Body of pancreas (tissue), 4 donors: ENCODE measurements at regions not wholly inside any gene's neighbourhood (a gene's known extent, or its start where the extent isn't known, plus 50 kb on each side); places are given as distances from the start of the nearest gene placed in this dataset.

Experiments used
- ATAC-seq: fragments of 150-250 bp; one replicate; pipeline ENCODE4 v1.9.1; 2016
- DNase-seq, 4 donors: peaks; one replicate each; pipeline ENCODE4 v3.0.0-alpha.2; 2019
- H3K27ac ChIP-seq, 4 donors: fragments of 200-600 bp; sonication (generic); 1 replicate in 3 of 4; 2 replicates in 1 of 4; pipeline versions ENCODE4 v1.5.1 to v1.6.1; 2016 to 2019; ENCODE audit warnings: mild to moderate bottlenecking in 1 of 4, mixed read lengths in 1 of 4, moderate library complexity in 1 of 4
- H3K27me3 ChIP-seq, 2 donors: fragments of 200-600 bp; sonication (generic); one replicate each; pipeline ENCODE4 v1.6.0; 2016; ENCODE audit warnings: mild to moderate bottlenecking in 1 of 2
- H3K36me3 ChIP-seq, 2 donors: fragments of 200-600 bp; sonication (generic); replicated peaks in 1 of 2; 2 replicates each; pipeline ENCODE4 v1.5.1; 2016; ENCODE audit warnings: low read depth in 2 of 2; ENCODE audit not compliant: insufficient read depth in 1 of 2
- H3K4me1 ChIP-seq: fragments of 200-600 bp; sonication (generic); one replicate; pipeline ENCODE4 v1.6.0; 2016
- H3K4me3 ChIP-seq, 2 donors: fragments of 200-600 bp; sonication (generic); 1 replicate in 1 of 2; 2 replicates in 1 of 2; pipeline ENCODE4 v1.5.1; 2016 to 2019
- H3K9me3 ChIP-seq, 3 donors: fragments of 200-600 bp; sonication (generic); 1 replicate in 2 of 3; 2 replicates in 1 of 3; pipeline ENCODE4 v1.5.1; 2016
- POLR2A ChIP-seq, 3 donors: fragments of 450-650 bp; IDR thresholded peaks; one replicate each; pipeline ENCODE4 v1.6.1; 2016; ENCODE audit warnings: antibody characterized with exemption in 3 of 3, mild to moderate bottlenecking in 2 of 3
- WGBS, 2 donors: methylation state at CpG; one replicate each; pipeline ENCODE4 v1.1.5; 2017; 5-methylcytosine and 5-hydroxymethylcytosine counted together
- intact Hi-C: fragments of 100-400 bp; cut with DNase I; formaldehyde crosslinking; loops from one replicate; pipeline ENCODE4 v1.15.1; 2023
- TF ChIP-seq, protein P1 (sequence below), 7 experiments: fragments of 450-650 bp in 4 of 7; fragments of 200-600 bp in 3 of 7; sonication (generic) in 3 of 7; IDR thresholded peaks; one replicate each; pipeline ENCODE4 v1.5.1; 2016 to 2019; ENCODE audit warnings: antibody characterized with exemption in 7 of 7

GRCh38 chr2:136392897-136393505 is 275.1 kb upstream of the CXCR4 start:
- no peak for TF ChIP-seq POLR2A (IDR thresholded peaks at IDR 0.05)
- TF ChIP-seq, protein P1, sequence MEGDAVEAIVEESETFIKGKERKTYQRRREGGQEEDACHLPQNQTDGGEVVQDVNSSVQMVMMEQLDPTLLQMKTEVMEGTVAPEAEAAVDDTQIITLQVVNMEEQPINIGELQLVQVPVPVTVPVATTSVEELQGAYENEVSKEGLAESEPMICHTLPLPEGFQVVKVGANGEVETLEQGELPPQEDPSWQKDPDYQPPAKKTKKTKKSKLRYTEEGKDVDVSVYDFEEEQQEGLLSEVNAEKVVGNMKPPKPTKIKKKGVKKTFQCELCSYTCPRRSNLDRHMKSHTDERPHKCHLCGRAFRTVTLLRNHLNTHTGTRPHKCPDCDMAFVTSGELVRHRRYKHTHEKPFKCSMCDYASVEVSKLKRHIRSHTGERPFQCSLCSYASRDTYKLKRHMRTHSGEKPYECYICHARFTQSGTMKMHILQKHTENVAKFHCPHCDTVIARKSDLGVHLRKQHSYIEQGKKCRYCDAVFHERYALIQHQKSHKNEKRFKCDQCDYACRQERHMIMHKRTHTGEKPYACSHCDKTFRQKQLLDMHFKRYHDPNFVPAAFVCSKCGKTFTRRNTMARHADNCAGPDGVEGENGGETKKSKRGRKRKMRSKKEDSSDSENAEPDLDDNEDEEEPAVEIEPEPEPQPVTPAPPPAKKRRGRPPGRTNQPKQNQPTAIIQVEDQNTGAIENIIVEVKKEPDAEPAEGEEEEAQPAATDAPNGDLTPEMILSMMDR (IDR thresholded peaks at IDR 0.05) = no peak
- Histone ChIP-seq H3K27ac (no peak overlapping the region), H3K36me3 (no peaks in the 10 kb centered on the region), H3K27me3 (no peaks in the 10 kb centered on the region), H3K4me3 (no peak overlapping the region), H3K4me1 (no peaks in the 10 kb centered on the region), H3K9me3 (no peaks in the 10 kb centered on the region)
- DNase-seq (no peak), ATAC-seq (no peak)
- intact Hi-C loops = no loop called here
- WGBS, 2 donors = 74 to 78% methylated on average over 4 of the region's 4 CpGs

DNA sequence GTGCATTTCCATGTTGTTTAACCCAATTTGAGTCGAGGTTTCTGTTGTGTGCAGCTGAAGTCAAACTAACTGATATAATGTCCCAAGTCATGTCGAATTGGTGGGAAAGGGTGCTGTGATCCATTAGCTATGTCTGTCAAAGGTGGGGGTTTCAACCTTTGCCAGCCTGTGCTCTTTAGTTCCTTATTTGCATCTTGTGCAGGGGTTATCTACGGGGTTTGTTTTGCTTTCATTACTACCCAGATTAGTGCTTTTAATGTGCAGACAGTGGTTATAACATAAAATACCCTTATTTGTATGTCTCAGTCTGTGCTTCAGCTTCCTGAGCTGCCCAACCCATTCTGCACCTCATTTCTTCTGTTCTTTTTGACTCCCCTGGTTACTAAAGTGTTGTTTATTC is 271.9 kb upstream of the CXCR4 start:
- no peaks in the 10 kb centered on the region for H3K9me3 ChIP-seq
- intact Hi-C loops = loop anchor here (10.0 kb wide), 1 partner anchor 475 kb away; no protein-coding TSS in a partner anchor
- no peak for DNase-seq
- H3K27ac ChIP-seq = no peak overlapping the region
- 47 to 56% methylated on average over 3 of the region's 3 CpGs for WGBS, 2 donors
- TF ChIP-seq POLR2A (IDR thresholded peaks at IDR 0.05) = no peak
- TF ChIP-seq, protein P1 (IDR thresholded peaks at IDR 0.05) = no peak
- H3K36me3 ChIP-seq = no peaks in the 10 kb centered on the region
- H3K4me1 ChIP-seq = no peaks in the 10 kb centered on the region
- no peaks in the 10 kb centered on the region for H3K27me3 ChIP-seq
- ATAC-seq = no peak
- no peak overlapping the region for H3K4me3 ChIP-seq

GRCh38 chr2:136386046-136386445 is 268.1 kb upstream of the CXCR4 start:
- Histone ChIP-seq H3K9me3 (no peaks in the 10 kb centered on the region), H3K36me3 (no peaks in the 10 kb centered on the region), H3K27ac (no peak overlapping the region), H3K4me3 (no peak overlapping the region), H3K4me1 (no peaks in the 10 kb centered on the region), H3K27me3 (no peaks in the 10 kb centered on the region)
- DNase-seq = peak in 1 of 4 donors; percentile 8
- WGBS, 2 donors = 53 to 65% methylated on average over 3 of the region's 3 CpGs
- intact Hi-C loops = loop anchor here (10.0 kb wide), 1 partner anchor 471 kb away; no protein-coding TSS in a partner anchor
- ATAC-seq = no peak
- TF ChIP-seq, protein P1 (IDR thresholded peaks at IDR 0.05) = no peak
- no peak for TF ChIP-seq POLR2A (IDR thresholded peaks at IDR 0.05)

DNA sequence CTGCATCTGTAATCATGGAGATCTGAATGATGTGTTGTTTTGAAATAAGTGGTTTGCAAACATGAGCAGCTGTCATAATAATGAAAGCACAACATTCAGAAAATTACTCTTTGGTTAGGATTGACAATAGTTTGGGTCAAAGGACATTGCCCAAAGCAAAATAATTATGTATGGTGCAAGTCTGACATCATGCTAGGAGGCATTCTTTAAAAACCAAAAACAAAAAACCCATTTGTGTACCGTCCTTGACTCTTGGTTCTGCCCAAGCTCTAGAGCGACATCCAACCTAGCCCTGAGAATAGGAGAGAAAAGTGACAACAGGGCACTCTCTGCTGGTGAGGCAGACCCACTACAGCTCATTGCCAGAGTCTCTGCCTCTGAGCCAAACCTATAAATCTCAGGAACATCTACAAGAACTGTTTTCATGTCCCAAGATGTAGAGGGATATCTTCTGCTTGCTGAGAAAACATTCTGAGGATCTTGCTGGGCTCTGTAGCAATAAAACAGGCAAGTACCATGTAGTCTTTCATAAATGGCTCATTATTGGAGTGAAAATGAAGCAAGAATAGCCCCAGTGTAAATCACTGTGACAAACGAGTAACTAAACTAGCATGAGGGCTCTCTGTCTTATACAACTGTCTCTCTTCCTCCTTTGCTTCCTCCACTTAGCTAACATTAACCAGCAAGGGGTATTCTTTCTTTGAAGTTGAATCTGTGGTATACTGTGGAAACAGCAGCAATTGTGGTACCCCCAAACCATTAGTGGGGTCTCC is 266.8 kb upstream of the CXCR4 start:
- Histone ChIP-seq H3K9me3 (no peaks in the 10 kb centered on the region), H3K4me3 (no peak overlapping the region), H3K36me3 (no peaks in the 10 kb centered on the region), H3K27ac (no peak overlapping the region), H3K27me3 (no peaks in the 10 kb centered on the region), H3K4me1 (no peaks in the 10 kb centered on the region)
- no peak for TF ChIP-seq POLR2A (IDR thresholded peaks at IDR 0.05)
- TF ChIP-seq, protein P1 (IDR thresholded peaks at IDR 0.05) = peak in 6 of 7 experiments; percentile 22 to 54 (median 44)
- intact Hi-C loops = loop anchor here (10.0 kb wide), 1 partner anchor 470 kb away; no protein-coding TSS in a partner anchor
- peak; percentile 50 for ATAC-seq
- peak in 2 of 4 donors; percentile 22 to 27 for DNase-seq
- 16 to 24% methylated on average over 3 of the region's 3 CpGs for WGBS, 2 donors
